Progenitor cell of endocrine pancreas (in vitro differentiated cells): ENCODE measurements at regions not wholly inside any gene's neighbourhood (a gene's known extent, or its start where the extent isn't known, plus 50 kb on each side); places are given as distances from the start of the nearest gene placed in this dataset.

Experiments used
- DNase-seq: peaks from one replicate; pipeline ENCODE4 v3.0.0; 2021; ENCODE audit warnings: low spot score; ENCODE audit not compliant: unreplicated experiment
- H3K27ac Mint-ChIP-seq: 2 replicates; pipeline ENCODE4 v1.8.0; 2021; ENCODE audit warnings: mild to moderate bottlenecking, moderate library complexity, mixed read lengths
- H3K27me3 Mint-ChIP-seq: 2 replicates; pipeline ENCODE4 v1.8.0; 2021; ENCODE audit warnings: mixed read lengths
- H3K36me3 Mint-ChIP-seq: 2 replicates; pipeline ENCODE4 v1.8.0; 2022; ENCODE audit warnings: mixed read lengths; ENCODE audit not compliant: insufficient read depth
- H3K4me1 Mint-ChIP-seq: 2 replicates; pipeline ENCODE4 v1.8.0; 2021; ENCODE audit warnings: low read depth, mixed read lengths
- H3K4me3 Mint-ChIP-seq: 2 replicates; pipeline ENCODE4 v1.8.0; 2021; ENCODE audit warnings: low read depth, mild to moderate bottlenecking, moderate library complexity, mixed read lengths
- H3K9me3 Mint-ChIP-seq: 2 replicates; pipeline ENCODE4 v1.8.0; 2021; ENCODE audit warnings: low read depth, mixed read lengths
- TF ChIP-seq, protein P1 (sequence below): fragments of 200-600 bp; sonication (generic); IDR thresholded peaks from one replicate; pipeline ENCODE4 v1.5.0; 2021; ENCODE audit warnings: antibody characterized with exemption, mild to moderate bottlenecking; ENCODE audit not compliant: unreplicated experiment

DNA sequence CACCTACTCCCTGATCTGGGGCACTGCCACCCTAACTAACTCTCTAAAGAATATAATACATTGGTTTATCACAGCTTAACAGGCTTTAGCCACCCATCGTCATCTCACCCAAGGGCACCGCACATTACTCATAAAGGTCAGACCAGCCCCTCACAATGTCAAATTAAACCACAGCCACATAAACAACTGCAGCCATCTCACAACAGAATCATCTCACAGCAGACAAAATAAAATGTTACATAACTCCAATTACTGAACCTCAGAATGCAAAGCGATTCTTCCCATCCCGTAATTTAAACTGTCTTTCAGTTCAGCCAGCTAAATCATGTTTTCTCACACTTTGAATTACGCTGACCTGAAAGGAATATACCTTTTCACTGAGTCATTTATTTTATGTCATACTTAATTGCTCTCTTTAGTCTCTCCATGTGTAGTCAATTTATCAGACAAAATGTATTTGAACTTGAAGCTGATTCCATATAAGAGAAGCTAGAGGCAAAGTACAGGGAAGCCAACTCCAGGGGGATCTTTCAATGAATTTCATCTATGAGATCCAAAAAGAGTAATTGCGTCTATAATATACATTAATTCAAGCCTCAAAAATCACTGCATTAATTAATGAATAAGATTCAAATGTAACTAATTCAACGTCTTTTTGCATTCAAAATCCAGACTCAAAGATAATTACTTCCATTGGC lies 96.9 kb upstream of the NEBL start:
- Mint-ChIP-seq H3K4me3 (no peak overlapping the region), H3K27ac (no peak overlapping the region), H3K36me3 (no peaks in the 10 kb centered on the region), H3K9me3 (no peaks in the 10 kb centered on the region), H3K4me1 (peaks cover 30% of the 10 kb centered on the region), H3K27me3 (no peaks in the 10 kb centered on the region)
- no peak for DNase-seq
- TF ChIP-seq, protein P1, sequence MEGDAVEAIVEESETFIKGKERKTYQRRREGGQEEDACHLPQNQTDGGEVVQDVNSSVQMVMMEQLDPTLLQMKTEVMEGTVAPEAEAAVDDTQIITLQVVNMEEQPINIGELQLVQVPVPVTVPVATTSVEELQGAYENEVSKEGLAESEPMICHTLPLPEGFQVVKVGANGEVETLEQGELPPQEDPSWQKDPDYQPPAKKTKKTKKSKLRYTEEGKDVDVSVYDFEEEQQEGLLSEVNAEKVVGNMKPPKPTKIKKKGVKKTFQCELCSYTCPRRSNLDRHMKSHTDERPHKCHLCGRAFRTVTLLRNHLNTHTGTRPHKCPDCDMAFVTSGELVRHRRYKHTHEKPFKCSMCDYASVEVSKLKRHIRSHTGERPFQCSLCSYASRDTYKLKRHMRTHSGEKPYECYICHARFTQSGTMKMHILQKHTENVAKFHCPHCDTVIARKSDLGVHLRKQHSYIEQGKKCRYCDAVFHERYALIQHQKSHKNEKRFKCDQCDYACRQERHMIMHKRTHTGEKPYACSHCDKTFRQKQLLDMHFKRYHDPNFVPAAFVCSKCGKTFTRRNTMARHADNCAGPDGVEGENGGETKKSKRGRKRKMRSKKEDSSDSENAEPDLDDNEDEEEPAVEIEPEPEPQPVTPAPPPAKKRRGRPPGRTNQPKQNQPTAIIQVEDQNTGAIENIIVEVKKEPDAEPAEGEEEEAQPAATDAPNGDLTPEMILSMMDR: no peak

DNA sequence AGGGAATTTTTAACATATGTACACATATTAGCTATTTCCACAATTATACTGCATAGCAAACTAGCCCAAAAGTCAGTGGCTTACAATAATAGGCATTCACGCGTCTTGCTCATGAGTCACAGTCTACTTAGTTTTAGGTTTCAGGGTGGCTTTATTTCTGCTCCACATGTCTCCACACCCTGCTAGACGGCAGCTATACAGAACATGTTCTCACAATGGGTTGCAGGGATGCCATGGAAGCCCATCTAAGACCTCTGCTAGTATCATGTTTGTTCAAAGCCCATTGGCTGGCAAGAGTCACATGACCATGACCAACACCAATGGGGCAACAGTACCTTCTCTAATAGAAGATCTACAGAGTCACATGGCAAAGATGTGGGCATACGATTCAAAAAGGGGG lies 96.3 kb upstream of the NEBL start:
- no peaks in the 10 kb centered on the region for H3K27me3 Mint-ChIP-seq
- no peak for DNase-seq
- no peak overlapping the region for H3K4me3 Mint-ChIP-seq
- TF ChIP-seq, protein P1: no peak
- peaks cover 3% of the 10 kb centered on the region for H3K9me3 Mint-ChIP-seq
- no peaks in the 10 kb centered on the region for H3K36me3 Mint-ChIP-seq
- no peak overlapping the region for H3K27ac Mint-ChIP-seq
- peaks cover 30% of the 10 kb centered on the region for H3K4me1 Mint-ChIP-seq

DNA sequence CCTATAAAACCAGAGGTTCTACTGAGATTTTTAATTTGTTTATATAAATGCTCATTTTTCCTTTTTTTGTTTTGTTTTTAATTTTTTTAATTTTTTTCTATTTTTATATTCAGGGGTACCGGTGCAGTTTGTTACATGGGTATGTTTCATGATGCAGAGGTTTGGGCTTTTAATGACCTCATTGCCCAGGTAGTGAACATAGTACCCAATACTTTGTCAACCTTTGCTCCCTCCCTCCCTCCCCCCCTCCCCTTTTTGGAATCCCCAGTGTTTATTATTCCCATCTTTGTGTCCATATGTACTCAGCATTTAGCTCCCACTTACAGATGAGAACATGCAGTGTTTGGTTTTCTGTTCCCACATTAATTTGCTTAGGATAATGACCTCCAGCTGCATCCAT lies 94.4 kb upstream of the NEBL start:
- TF ChIP-seq, protein P1: no peak
- Mint-ChIP-seq H3K27me3 (no peaks in the 10 kb centered on the region), H3K4me1 (peaks cover 23% of the 10 kb centered on the region), H3K4me3 (no peak overlapping the region), H3K9me3 (peaks cover 8% of the 10 kb centered on the region), H3K27ac (no peak overlapping the region), H3K36me3 (no peaks in the 10 kb centered on the region)
- DNase-seq: no peak

DNA sequence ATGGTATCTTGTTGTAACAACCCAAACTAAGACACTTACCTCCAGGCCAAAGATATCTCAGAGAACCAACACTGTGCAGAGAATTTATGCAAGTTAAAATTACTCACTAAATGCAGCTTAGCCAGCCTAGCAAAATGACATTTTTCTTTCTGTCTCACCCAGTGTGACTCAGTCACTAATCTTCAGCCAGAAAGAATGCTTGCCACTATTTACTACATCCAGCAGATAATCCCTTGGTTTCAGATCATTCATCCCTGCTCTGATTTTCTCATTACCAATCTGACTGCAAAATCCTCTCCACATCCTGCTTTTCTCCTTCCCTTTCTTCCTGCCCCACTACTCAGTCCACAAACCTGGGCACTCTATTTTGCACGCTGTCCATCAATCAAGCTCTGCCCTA lies 93.5 kb upstream of the NEBL start:
- no peak for DNase-seq
- TF ChIP-seq, protein P1: no peak
- no peak overlapping the region for H3K27ac Mint-ChIP-seq
- H3K36me3 Mint-ChIP-seq: no peaks in the 10 kb centered on the region
- no peak overlapping the region for H3K4me3 Mint-ChIP-seq
- no peaks in the 10 kb centered on the region for H3K27me3 Mint-ChIP-seq
- H3K9me3 Mint-ChIP-seq: peaks cover 8% of the 10 kb centered on the region
- peaks cover 14% of the 10 kb centered on the region for H3K4me1 Mint-ChIP-seq

DNA sequence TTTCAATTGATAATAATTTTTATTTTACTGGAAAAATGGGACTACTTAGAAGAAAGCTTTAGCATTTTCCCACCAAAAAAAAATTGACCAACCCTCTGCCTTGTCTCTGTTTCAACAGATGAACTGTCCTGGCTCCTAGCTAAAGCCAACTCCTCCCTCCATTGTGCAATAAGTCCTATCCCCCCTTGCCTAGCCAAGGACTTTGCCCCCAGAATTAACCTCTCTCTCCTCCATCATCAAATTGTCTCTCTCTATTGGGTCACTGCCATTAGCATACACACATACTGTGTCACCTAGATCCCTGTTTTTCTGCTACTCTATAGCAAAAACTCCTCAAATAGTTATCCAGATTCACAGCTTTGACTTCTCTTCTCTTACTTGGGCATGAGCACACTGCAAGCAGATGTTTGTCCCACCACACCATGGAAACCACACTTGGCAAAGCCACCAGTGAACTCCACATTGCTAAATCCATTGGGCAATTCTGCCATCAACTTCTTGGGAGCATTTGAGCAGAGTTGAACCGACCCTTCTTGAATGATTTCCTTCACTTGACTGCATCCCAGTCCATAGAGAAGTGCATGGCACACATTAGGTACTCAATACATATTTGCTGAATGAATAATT lies 91.4 kb upstream of the NEBL start:
- H3K9me3 Mint-ChIP-seq: peaks cover 8% of the 10 kb centered on the region
- TF ChIP-seq, protein P1: no peak
- H3K4me1 Mint-ChIP-seq: peaks cover 9% of the 10 kb centered on the region
- DNase-seq: no peak
- no peak overlapping the region for H3K27ac Mint-ChIP-seq
- H3K36me3 Mint-ChIP-seq: no peaks in the 10 kb centered on the region
- no peaks in the 10 kb centered on the region for H3K27me3 Mint-ChIP-seq
- no peak overlapping the region for H3K4me3 Mint-ChIP-seq
